GM12878 (cell line): ENCODE measurements at regions not wholly inside any gene's neighbourhood (a gene's known extent, or its start where the extent isn't known, plus 50 kb on each side); places are given as distances from the start of the nearest gene placed in this dataset.

Experiments used
- ATF7 ChIP-seq: fragments of 450-650 bp; IDR thresholded peaks from 2 replicates; pipeline ENCODE4 v1.6.1; 2016; ENCODE audit warnings: low read depth, mild to moderate bottlenecking
- JUND ChIP-seq: IDR thresholded peaks from 2 replicates; pipeline ENCODE4 v1.6.1; 2012; ENCODE audit warnings: low read depth, mild to moderate bottlenecking, low read length, improper control_type of control experiment, moderate library complexity
- KAT2A ChIP-seq: conservative IDR thresholded peaks from 2 replicates; pipeline ENCODE4 v1.6.1; 2011; ENCODE audit warnings: low read depth, low read length; ENCODE audit not compliant: control insufficient read depth
- NFYB ChIP-seq: IDR thresholded peaks from 2 replicates; pipeline ENCODE4 v1.6.1; 2011; ENCODE audit warnings: low read depth, mild to moderate bottlenecking, low read length, improper control_type of control experiment, moderate library complexity; ENCODE audit not compliant: insufficient read depth
- POLR2A ChIP-seq: IDR thresholded peaks from 2 replicates; pipeline ENCODE4 v1.6.1; 2011; ENCODE audit warnings: low read depth, mild to moderate bottlenecking, low read length
- SMARCA5 ChIP-seq: fragments of 450-650 bp; IDR thresholded peaks from 2 replicates; pipeline ENCODE4 v1.6.1; 2017; ENCODE audit warnings: mild to moderate bottlenecking
- TAF1 ChIP-seq: IDR thresholded peaks from 2 replicates; pipeline ENCODE4 v1.6.1; 2011; ENCODE audit warnings: mild to moderate bottlenecking, low read depth, low read length, borderline replicate concordance
- TCF7 ChIP-seq: IDR thresholded peaks from 2 replicates; pipeline ENCODE4 v1.6.1; 2014; ENCODE audit warnings: antibody characterized with exemption, borderline replicate concordance
- ZNF622 ChIP-seq: fragments of 450-650 bp; IDR thresholded peaks from 2 replicates; pipeline ENCODE4 v1.6.1; 2017; ENCODE audit warnings: mild to moderate bottlenecking, inconsistent platforms
- TF ChIP-seq, protein P1 (sequence below): IDR thresholded peaks from 2 replicates; pipeline ENCODE4 v1.6.1; 2012; ENCODE audit warnings: low read depth, low read length, improper control_type of control experiment
- TF ChIP-seq, protein P2 (sequence below), 3 experiments: IDR thresholded peaks in 2 of 3; conservative IDR thresholded peaks in 1 of 3; 2 replicates each; pipeline ENCODE4 v1.5.1; 2011; ENCODE audit warnings: low read depth in 3 of 3, low read length in 3 of 3, mild to moderate bottlenecking in 3 of 3, control low read depth in 2 of 3, moderate library complexity in 2 of 3, inconsistent platforms in 1 of 3, mixed read lengths in 1 of 3; ENCODE audit not compliant: control insufficient read depth in 2 of 3, insufficient read depth in 1 of 3; ENCODE audit errors: extremely low read depth in 1 of 3

GRCh38 chr12:84585776-84586395, 326.7 kb downstream of the SLC6A15 start:
- TF ChIP-seq SMARCA5 (no peak), POLR2A (no peak), NFYB (no peak), TCF7 (no peak), KAT2A (no peak), ATF7 (no peak), JUND (no peak), TAF1 (no peak), ZNF622 (no peak)
- TF ChIP-seq, protein P1, sequence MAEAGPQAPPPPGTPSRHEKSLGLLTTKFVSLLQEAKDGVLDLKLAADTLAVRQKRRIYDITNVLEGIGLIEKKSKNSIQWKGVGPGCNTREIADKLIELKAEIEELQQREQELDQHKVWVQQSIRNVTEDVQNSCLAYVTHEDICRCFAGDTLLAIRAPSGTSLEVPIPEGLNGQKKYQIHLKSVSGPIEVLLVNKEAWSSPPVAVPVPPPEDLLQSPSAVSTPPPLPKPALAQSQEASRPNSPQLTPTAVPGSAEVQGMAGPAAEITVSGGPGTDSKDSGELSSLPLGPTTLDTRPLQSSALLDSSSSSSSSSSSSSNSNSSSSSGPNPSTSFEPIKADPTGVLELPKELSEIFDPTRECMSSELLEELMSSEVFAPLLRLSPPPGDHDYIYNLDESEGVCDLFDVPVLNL = no peak
- TF ChIP-seq, protein P2, sequence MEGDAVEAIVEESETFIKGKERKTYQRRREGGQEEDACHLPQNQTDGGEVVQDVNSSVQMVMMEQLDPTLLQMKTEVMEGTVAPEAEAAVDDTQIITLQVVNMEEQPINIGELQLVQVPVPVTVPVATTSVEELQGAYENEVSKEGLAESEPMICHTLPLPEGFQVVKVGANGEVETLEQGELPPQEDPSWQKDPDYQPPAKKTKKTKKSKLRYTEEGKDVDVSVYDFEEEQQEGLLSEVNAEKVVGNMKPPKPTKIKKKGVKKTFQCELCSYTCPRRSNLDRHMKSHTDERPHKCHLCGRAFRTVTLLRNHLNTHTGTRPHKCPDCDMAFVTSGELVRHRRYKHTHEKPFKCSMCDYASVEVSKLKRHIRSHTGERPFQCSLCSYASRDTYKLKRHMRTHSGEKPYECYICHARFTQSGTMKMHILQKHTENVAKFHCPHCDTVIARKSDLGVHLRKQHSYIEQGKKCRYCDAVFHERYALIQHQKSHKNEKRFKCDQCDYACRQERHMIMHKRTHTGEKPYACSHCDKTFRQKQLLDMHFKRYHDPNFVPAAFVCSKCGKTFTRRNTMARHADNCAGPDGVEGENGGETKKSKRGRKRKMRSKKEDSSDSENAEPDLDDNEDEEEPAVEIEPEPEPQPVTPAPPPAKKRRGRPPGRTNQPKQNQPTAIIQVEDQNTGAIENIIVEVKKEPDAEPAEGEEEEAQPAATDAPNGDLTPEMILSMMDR (IDR thresholded peaks at IDR 0.05 in 2 of 3, conservative IDR thresholded peaks at IDR 0.05 in 1 of 3; ENCODE audit: control insufficient read depth in 2 of 3, extremely low read depth in 1 of 3, insufficient read depth in 1 of 3, low read depth in 3 of 3, low read length in 3 of 3) = no peak
